GM12891 (cell line): ENCODE measurements at regions not wholly inside any gene's neighbourhood (a gene's known extent, or its start where the extent isn't known, plus 50 kb on each side); places are given as distances from the start of the nearest gene placed in this dataset.

Experiments
- POLR2A ChIP-seq: IDR thresholded peaks from 2 replicates; pipeline ENCODE4 v1.6.1; 2011; ENCODE audit warnings: low read depth, low read length, control low read depth
- TAF1 ChIP-seq: IDR thresholded peaks from 2 replicates; pipeline ENCODE4 v1.6.1; 2011; ENCODE audit warnings: low read depth, low read length, control low read depth

DNA sequence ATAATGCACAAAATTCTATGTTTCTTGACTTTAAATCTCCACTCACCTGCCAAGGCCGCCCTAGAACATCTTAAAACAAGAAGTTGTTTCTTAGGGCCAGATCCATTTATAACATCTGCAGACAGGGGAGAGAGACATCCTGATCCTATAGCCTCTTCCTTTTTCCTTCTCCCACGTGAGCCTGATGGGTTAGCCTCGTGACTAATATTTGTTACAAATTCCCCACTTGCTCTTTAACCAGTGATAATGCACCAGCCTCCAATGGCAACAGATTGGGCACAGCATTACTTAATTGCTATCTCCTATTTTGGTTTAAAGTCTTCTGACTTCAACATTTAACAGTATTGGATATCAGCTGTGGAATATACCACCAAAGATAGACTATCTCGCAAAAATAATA, 196.5 kb downstream of the GADD45G start:
- TF ChIP-seq TAF1 = no peak
- no peak for TF ChIP-seq POLR2A
